HG03432 (cell line): ENCODE measurements at regions not wholly inside any gene's neighbourhood (a gene's known extent, or its start where the extent isn't known, plus 50 kb on each side); places are given as distances from the start of the nearest gene placed in this dataset.

Experiments used
- ATAC-seq: cut with Tn5 transposase; IDR thresholded peaks from one replicate; pipeline ENCODE4 v1.9.1; 2021; ENCODE audit warnings: mild to moderate bottlenecking, moderate library complexity; ENCODE audit not compliant: unreplicated experiment

DNA sequence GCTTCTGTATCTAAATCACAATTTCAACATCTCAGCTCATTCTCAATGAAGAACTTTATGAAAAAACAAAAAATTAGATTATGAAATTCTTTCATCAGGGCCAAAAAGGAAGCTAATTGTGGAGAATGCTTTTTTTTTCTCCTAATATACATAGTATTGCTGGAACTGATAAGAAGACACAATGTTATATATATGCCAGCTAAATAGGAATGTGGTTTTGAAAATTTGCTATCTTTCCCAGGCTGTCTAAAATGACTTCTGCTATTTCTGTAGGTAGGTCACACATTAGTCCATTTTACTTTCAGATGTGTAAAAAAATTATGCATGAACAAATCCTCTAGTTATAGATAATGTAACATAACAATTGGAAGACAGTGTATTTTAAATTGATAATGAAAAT lies 732.9 kb downstream of the RWDD3 start:
- no peak for ATAC-seq

GRCh38 chr1:95974586-95974985 lies 740.6 kb downstream of the RWDD3 start:
- ATAC-seq: no peak

DNA sequence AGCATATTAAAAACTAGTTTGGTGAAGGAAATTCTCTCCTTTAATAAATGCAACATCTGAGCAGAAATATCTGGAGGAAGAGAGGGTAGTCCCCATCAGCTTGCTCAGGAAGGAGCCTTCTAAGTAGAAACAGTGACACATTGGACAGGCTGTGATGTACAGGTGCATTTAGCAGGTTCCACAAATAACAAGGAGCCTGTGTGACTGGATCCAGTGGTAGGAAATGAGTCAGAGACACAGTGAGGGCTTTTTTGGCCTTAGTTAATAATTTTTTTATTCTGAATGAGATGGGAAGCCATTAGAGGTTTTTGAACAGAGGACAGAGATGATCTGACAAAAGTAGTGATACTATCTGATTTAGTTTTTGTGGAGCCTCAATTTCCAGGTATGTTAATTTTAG lies 738.9 kb upstream of the PTBP2 start:
- no peak for ATAC-seq

DNA sequence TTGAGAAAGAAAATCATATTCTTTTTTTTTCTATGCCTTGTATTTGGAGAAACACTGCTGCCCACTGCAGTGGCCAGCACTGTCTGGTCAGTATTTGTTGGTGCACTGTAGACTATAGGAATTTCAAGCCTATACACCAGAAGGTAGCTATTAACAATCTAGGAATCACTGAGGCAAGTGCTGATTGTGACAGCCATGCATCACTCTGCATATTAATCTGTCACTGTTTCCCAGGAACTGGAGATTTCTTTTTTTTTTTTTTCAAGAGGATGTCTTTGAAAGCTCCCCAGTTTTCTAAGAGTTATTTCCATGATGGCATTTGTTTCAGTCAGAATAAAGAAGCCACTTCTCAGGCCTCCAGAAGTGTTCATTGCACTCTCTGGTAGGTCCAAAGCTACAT lies 737.8 kb upstream of the PTBP2 start:
- ATAC-seq: no peak

DNA sequence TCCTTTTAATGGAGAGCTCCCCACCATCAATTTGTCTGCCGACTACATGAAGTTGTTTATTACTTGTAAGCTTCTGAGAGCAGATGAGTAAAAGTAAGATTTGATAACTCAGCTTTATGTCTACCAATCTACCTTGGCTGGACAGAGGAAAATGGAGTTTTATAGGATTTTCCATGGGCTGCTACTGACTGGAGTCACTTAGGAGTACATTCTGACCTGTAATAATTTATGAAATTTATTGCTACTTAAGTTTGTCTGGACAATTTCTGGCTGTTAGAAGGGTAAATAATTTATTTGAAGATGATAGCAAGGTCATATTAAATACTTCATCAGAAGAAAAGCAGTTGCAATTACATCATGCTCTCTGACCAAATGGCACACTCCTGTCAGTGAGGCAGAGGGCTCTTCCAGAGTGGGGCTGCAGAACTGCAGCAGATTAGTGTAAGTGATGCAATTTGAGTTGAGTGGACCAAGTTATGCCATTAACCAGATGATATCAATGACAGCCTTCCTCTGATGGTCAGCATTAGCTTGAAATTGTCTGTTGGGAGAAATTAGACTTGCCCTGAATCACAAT lies 736.7 kb upstream of the PTBP2 start:
- ATAC-seq: no peak

DNA sequence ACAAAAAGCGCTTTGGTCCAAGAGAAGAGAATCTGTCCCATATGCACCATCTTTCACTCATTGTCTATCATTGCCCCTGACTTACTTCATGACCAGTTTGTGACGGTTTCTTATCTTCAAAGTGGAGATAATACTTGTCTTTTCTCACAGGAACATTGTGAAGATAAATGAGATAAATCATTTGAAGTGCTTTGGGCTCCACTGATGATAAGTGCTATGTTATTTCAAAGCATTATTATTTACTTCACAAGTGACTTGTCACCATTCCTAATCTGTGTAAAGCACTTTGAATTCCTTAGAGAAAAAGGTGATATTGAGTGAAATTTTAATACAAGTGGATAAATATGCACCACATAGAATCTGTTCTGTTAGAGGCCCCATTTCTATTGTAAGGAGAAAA lies 731.6 kb upstream of the PTBP2 start:
- ATAC-seq: no peak

DNA sequence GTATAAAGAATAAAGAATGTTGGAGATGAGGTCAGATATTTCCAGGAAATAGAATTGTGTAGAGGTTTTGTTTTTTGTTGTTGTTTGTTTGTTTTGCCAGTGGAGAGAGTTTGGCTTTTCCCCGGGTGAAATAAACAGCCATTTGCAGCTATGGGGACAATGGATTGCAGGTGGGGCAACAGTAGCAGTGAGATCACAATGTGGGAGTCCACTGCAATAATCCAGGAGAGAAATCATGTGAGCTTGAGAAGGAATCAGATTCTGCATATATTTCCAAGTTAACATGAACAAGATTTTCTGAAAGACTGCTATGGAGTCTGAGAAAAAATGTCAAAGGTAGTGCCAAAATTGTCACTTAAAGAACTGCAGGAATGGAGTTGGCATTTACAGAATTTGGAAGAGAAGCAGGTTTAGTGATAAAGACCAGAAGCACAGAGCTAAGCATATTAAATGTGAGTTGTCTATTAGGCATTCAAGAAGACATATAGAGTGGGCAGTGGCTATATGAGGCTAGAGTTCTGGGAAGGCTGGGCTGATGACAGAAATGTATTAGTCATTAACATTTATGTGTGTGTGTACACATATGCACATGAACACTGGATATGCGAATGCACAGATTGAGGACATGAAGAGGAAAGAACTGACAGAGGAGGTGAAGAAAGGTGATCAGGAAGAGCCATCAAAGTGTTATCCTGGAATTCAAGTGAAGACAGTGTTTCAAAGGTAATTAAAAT lies 729.6 kb upstream of the PTBP2 start:
- ATAC-seq: no peak

DNA sequence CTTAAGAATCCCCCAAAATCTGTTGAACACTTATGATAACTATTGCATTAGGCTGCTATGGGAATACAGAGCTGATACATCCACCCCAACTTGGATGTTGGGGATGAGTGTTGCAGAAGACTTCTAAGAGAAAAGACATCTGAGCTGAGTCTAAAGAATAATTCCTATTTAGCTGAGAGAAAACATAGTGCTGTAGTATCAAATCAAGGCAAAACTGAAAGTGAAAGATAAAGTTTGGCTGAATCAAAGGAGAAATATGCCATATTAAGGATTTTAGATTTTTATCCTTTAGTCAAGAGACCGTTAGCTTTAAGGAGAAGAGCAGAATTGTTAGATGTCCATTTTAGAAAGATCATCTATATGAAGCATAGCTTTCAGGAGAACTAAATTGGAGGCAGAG lies 726.9 kb upstream of the PTBP2 start:
- ATAC-seq: no peak

DNA sequence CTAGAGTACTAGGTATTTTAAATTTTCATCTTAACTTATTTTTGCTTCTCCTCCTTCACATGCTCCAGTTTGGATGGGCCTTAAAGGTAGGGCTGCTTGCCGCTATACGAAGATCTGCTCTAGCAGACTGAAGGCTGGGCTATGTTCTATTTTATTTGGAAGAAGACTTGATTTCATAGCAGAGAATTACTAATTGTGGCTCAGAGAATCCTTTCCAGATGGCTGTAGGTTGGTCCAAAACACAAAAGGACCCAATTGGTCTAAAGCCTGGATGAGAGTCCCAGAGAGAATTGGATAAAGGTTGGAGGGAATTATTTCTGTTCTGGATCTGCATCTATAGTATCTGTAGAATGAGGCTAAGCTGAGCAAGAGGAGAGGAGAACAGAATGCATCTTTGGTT lies 719.4 kb upstream of the PTBP2 start:
- ATAC-seq: no peak

DNA sequence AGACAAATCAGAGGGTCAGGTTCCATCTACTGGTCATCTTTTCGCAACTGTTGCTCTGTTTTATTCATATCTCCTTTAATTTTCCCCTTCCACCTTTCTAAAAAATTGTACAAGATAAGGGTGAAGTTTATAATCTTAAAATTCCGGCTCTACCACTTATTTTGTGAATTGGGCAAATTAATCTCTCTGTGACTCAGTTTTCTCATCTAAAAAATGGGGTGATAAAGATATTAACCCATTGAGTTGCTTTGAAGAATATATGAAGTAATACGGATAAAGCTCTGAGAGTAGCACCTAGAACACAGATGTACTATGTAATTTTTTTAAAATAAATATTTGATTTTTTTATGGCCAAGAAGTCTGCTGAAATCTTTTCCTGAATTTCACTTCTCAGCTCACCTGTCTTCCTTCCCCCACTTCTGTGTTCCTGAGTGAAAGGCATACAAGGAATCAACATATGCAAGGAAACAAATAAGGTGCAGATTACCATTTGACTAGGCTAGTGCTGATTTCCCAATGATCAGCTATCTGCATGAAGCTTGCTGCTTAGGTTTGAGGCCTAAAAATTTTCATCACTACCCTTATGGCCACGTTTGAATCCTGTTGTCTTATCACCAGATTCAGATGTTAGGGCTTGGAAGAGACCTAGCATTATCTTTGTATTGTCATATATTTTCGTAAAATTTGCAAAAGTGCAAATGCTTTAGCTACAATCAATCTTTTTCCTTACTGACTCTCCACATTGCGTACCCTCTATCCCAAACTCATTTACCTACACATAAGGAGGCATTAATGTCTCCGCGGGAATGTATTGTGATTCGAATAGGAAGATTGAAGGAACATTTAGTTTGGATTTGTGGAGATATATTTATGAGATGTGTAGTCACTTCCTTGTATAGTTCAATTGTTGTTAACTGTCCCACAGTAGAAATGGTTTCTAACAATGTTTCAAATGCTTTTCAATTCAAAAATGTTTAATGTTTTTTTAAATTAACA lies 718.3 kb upstream of the PTBP2 start:
- ATAC-seq: no peak

- no peak for ATAC-seq
Measured at GRCh38 chr1:96009831-96010434, 711.7 kb upstream of the PTBP2 start.

DNA sequence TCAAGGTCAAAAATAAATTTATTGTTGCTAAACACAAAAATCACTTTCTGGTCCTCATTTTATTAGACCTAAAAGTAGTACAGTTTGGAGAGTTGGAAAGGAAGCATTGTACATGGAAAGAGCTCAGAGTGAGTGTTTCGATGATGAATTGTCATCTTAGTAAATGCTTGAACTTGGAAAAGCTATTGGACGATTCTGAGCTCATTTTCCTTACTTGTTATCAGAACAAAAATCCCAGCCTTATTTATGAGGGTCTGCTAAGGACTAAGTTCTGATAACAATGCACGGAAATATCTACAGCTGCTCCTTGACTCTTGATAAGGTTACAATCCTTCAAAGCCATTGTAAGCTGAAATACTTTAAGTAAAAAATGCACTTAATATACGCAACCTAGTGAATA lies 710.0 kb upstream of the PTBP2 start:
- ATAC-seq: no peak

- no peak for ATAC-seq
Measured at GRCh38 chr1:96016219-96016618, 705.4 kb upstream of the PTBP2 start.

DNA sequence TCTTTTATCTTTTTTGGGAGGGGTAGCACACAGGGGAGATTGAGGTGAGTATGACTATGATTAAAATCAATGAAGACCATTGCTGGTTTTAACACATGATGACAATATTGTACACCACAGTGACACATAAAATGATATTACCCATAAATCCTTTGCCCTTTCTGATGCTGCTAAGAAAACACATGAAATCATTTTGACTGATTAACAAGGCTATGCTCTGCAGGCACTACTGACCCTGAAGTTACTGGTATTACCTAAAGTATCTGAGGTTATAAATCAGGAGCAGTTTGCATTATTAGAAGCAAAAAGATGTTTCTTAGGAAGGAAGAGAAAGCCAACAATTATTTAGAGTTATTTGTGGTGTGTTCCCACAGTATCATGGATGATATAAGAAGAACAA lies 701.2 kb upstream of the PTBP2 start:
- ATAC-seq: no peak

DNA sequence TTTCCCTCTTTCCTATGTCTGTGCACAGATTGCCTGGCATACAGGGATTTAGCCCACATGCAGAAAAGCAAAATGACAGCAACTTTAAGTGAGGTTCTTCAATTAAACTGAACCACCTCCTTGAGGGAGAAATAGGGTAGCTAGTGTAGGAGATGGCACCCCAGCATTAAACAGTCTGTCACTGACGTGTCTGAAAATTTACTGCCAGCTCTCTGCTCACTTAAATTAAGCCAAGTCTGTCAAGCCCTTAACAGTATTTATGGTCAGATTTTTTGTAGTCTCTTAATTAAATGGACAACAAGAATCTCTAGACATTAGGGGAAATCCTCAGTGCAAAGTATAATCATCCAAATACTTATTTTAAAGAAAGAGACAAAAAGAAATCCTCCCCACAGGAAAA lies 696.5 kb upstream of the PTBP2 start:
- no peak for ATAC-seq

DNA sequence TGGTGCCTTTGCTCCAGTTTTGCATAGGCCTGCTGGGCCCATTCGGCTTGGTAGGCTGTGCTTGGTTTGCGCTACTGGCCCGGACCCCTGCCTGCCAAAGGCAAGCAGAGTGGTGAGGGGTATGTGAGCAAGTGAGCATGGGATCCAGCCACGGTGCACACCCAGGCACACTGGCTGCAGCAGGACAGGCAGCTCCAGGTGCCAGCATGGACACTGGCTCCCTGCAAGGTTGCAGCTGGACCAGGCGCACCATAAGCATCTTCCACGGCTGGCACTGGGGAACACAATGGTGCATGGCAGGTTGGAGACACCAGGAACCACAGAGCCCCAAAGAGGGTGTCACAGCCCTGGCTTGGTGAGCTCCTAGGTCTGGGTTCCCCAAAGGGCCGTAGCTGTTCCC lies 693.5 kb upstream of the PTBP2 start:
- no peak for ATAC-seq

DNA sequence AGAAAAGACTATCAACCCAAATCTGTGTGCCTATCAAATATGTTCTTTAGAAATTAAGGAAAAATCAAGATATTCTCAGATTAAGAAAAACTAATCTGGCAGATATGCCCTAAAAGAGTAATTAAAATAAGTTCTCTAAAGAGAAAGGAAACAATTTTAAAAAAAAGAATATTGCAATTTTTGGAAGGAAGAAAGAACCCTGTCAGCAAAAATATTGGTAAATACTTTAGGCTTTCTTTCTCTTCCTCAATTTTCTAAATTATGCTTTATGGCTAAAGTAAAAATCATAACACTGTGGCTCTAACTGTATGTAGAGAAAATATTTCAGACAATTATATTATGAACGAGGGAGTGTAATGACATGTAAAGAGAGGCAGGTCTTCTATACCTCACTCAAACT lies 691.3 kb upstream of the PTBP2 start:
- ATAC-seq: no peak

DNA sequence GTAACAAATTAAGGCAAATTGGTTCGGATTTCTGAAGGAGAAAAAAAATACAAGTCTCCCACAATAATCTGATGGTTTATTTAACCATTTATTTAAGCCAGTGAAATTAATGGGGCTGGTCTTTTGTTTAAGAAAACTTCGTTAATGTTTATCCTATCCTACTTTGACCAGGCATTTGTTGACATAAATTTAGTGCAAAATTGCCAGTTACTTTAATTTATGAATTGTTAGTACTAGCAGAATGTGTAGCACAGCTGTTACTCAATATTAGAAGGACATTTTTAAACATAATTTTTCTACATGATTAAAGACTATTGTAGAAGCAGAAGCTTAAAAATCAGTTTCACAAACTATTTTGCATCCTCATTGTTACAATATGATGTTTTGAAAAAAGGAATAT lies 687.6 kb upstream of the PTBP2 start:
- no peak for ATAC-seq

DNA sequence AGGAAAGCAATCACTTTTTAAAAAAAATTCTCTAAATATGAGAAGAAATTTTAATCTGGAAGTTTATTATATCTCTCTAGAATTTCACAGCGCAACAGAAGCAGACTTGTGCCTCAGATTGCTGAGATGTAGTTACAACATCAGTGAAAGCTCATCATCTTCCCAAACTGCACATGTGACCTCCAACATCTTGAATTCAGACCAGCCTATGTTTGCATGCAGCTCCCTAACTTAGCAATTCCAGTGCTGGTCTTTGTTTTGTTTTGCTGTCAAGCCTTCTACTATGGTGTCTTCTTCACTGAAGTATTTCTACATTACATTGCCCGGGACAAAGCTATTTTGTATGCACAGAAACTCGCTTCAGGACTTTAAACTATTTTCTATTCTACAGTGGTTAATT lies 684.8 kb upstream of the PTBP2 start:
- no peak for ATAC-seq

GRCh38 chr1:96038636-96039035 lies 682.9 kb upstream of the PTBP2 start:
- no peak for ATAC-seq

GRCh38 chr1:96039910-96040309 lies 681.7 kb upstream of the PTBP2 start:
- ATAC-seq: peak; percentile 53
